GM23338 (cell line): ENCODE measurements at regions not wholly inside any gene's neighbourhood (a gene's known extent, or its start where the extent isn't known, plus 50 kb on each side); places are given as distances from the start of the nearest gene placed in this dataset.

ENCODE experiments used
- ATAC-seq: fragments of 200-7000 bp; cut with Tn5 transposase; 3 replicates; pipeline ENCODE4 v1.9.1; 2020
- DNase-seq: peaks from one replicate; pipeline ENCODE4 v3.0.0-alpha.2; 2015; ENCODE audit warnings: low spot score
- H2AFZ ChIP-seq: fragments of 200-600 bp; sonication (generic); 2 replicates; pipeline ENCODE4 v1.8.0; 2016; ENCODE audit warnings: antibody characterized with exemption, mild to moderate bottlenecking, moderate library complexity
- H3F3A ChIP-seq: fragments of 200-600 bp; sonication (generic); replicated peaks from 2 replicates; pipeline ENCODE4 v1.8.0; 2017; ENCODE audit warnings: antibody characterized with exemption, mixed run types, low read depth
- H3K27ac ChIP-seq: fragments of 200-600 bp; sonication (generic); 2 replicates; pipeline ENCODE4 v1.6.1; 2016; ENCODE audit warnings: low read depth
- H3K27me3 ChIP-seq: fragments of 200-600 bp; sonication (generic); 2 replicates; pipeline ENCODE4 v1.8.0; 2016; ENCODE audit warnings: mild to moderate bottlenecking, mixed run types, moderate library complexity; ENCODE audit not compliant: insufficient read depth
- H3K36me3 ChIP-seq: fragments of 200-600 bp; sonication (generic); 2 replicates; pipeline ENCODE4 v1.8.0; 2016; ENCODE audit warnings: mild to moderate bottlenecking; ENCODE audit not compliant: insufficient read depth
- H3K4me1 ChIP-seq: fragments of 200-600 bp; sonication (generic); 2 replicates; pipeline ENCODE4 v1.8.0; 2016; ENCODE audit warnings: mild to moderate bottlenecking, moderate library complexity; ENCODE audit not compliant: insufficient read depth
- H3K4me2 ChIP-seq: fragments of 200-600 bp; sonication (generic); 2 replicates; pipeline ENCODE4 v1.7.1; 2017; ENCODE audit warnings: mixed run types
- H3K4me3 ChIP-seq: fragments of 200-600 bp; sonication (generic); 2 replicates; pipeline ENCODE4 v1.6.1; 2016; ENCODE audit warnings: mixed run types
- H3K79me2 ChIP-seq: fragments of 200-600 bp; sonication (generic); replicated peaks from 2 replicates; pipeline ENCODE4 v1.8.0; 2017; ENCODE audit warnings: mild to moderate bottlenecking; ENCODE audit not compliant: insufficient read depth
- H3K9me2 ChIP-seq: fragments of 200-600 bp; sonication (generic); 2 replicates; pipeline ENCODE4 v1.8.0; 2017; ENCODE audit not compliant: insufficient read depth
- H4K20me1 ChIP-seq: fragments of 200-600 bp; sonication (generic); replicated peaks from 2 replicates; pipeline ENCODE4 v1.8.0; 2017; ENCODE audit warnings: mild to moderate bottlenecking; ENCODE audit not compliant: insufficient read depth
- H3K27ac Mint-ChIP-seq: 2 replicates; pipeline ENCODE4 v1.8.0; 2020; ENCODE audit warnings: inconsistent platforms, mild to moderate bottlenecking, moderate library complexity, mixed read lengths
- H3K27me3 Mint-ChIP-seq: 3 replicates; pipeline ENCODE4 v1.8.0; 2022; ENCODE audit warnings: low read depth, mild to moderate bottlenecking, moderate library complexity, mixed read lengths, inconsistent platforms; ENCODE audit not compliant: insufficient read depth, poor library complexity
- H3K36me3 Mint-ChIP-seq: 3 replicates; pipeline ENCODE4 v1.8.0; 2021; ENCODE audit warnings: low read depth, mild to moderate bottlenecking, inconsistent platforms, moderate library complexity, mixed read lengths
- H3K4me1 Mint-ChIP-seq: 3 replicates; pipeline ENCODE4 v1.8.0; 2020; ENCODE audit warnings: mild to moderate bottlenecking, inconsistent platforms, mixed read lengths
- H3K4me3 Mint-ChIP-seq: 3 replicates; pipeline ENCODE4 v1.8.0; 2021; ENCODE audit warnings: moderate library complexity, mild to moderate bottlenecking, inconsistent platforms, mixed read lengths
- H3K9me3 Mint-ChIP-seq: 3 replicates; pipeline ENCODE4 v1.8.0; 2020; ENCODE audit warnings: moderate library complexity, mild to moderate bottlenecking, inconsistent platforms, mixed read lengths
- CREB1 ChIP-seq: fragments of 250-450 bp; sonication (Bioruptor Pico); IDR thresholded peaks from 2 replicates; pipeline ENCODE4 v1.5.0; 2020; ENCODE audit warnings: low read depth, mild to moderate bottlenecking, moderate library complexity
- EZH2 ChIP-seq: fragments of 200-600 bp; sonication (generic); IDR thresholded peaks from one replicate; pipeline ENCODE4 v1.8.0; 2017; ENCODE audit warnings: antibody characterized with exemption, mild to moderate bottlenecking, low read depth; ENCODE audit not compliant: unreplicated experiment
- EZH2phosphoT487 ChIP-seq: fragments of 200-600 bp; sonication (generic); IDR thresholded peaks from one replicate; pipeline ENCODE4 v1.8.1; 2018; ENCODE audit warnings: antibody characterized with exemption; ENCODE audit not compliant: unreplicated experiment
- JUNB ChIP-seq: IDR thresholded peaks from one replicate; pipeline ENCODE4 v1.6.1; 2016; ENCODE audit warnings: antibody characterized with exemption; ENCODE audit not compliant: unreplicated experiment
- NANOG ChIP-seq: IDR thresholded peaks from 2 replicates; pipeline ENCODE4 v1.6.1; 2016; ENCODE audit warnings: antibody characterized with exemption, borderline replicate concordance
- POLR2AphosphoS5 ChIP-seq: IDR thresholded peaks from 2 replicates; pipeline ENCODE4 v1.6.1; 2016; ENCODE audit warnings: antibody characterized with exemption, low read depth
- STAT1 ChIP-seq: IDR thresholded peaks from one replicate; pipeline ENCODE4 v1.6.1; 2016; ENCODE audit warnings: antibody characterized with exemption; ENCODE audit not compliant: unreplicated experiment
- ZNF114 ChIP-seq: fragments of 250-450 bp; sonication (Bioruptor Pico); IDR thresholded peaks from 2 replicates; pipeline ENCODE4 v1.5.0; 2020; ENCODE audit warnings: mild to moderate bottlenecking, moderate library complexity
- ZNF331 ChIP-seq: fragments of 250-450 bp; sonication (Bioruptor Pico); IDR thresholded peaks from 2 replicates; pipeline ENCODE4 v1.5.0; 2020; ENCODE audit warnings: low read depth, mild to moderate bottlenecking, moderate library complexity
- TF ChIP-seq, protein P1 (sequence below): IDR thresholded peaks from one replicate; pipeline ENCODE4 v1.6.1; 2018; ENCODE audit warnings: antibody characterized with exemption; ENCODE audit not compliant: unreplicated experiment
- TF ChIP-seq, protein P2 (sequence below): fragments of 250-450 bp; sonication (Bioruptor Pico); IDR thresholded peaks from 2 replicates; pipeline ENCODE4 v1.5.0; 2020; ENCODE audit warnings: mild to moderate bottlenecking, moderate library complexity
- TF ChIP-seq, protein P3 (sequence below), 2 experiments: fragments of 200-600 bp in 1 of 2; sonication (generic) in 1 of 2; conservative IDR thresholded peaks; 2 replicates each; pipeline versions ENCODE4 v1.5.1 to v1.6.1; 2016 to 2017; ENCODE audit warnings: antibody characterized with exemption in 2 of 2, low read depth in 2 of 2, mild to moderate bottlenecking in 2 of 2, moderate library complexity in 1 of 2
- TF ChIP-seq, protein P4 (sequence below): IDR thresholded peaks from 2 replicates; pipeline ENCODE4 v1.6.1; 2016; ENCODE audit warnings: antibody characterized with exemption

DNA sequence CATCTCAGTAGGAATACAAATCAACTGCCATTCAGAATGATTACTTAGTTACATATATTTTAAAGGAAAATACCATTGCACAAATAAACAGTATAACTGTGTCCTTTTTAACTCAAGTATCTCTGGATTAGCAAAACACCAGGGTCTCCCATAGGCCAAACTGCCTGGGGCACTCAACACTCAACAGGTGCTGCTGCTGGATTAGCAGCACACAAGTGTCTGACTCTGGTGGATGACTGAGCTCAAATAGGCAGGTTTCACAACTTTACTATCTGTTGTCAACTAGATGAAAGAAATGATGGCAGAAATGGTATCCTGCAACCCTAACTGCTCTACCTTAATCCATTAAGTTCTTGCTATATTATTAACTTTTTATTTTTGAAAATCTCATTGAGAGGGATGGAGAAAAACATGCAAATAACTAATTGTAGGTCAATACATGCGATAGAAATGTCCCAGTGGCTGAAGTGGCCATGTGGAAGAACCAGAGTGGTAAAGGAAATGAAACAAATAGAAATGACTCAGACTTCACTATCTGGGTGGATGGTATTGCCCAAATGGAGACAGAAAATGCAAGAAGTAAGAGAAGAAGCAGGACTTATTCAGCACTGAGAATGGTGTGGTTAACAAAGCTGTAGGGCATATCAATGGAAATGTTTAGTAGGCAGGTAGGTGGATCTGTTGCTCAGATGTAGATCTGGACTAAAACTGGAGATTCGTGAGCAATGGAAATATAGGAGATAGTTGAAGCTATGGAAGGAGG lies 90.8 kb upstream of the CCDC190 start:
- H3K36me3 ChIP-seq, result no peaks in the 10 kb centered on the region
- no peak overlapping the region for H2AFZ ChIP-seq
- H3K4me2 ChIP-seq, result no peak overlapping the region
- TF ChIP-seq CREB1 (CRISPR knock-in tag) (no peak), JUNB (no peak), ZNF114 (CRISPR knock-in tag) (no peak), EZH2phosphoT487 (no peak), EZH2 (no peak), ZNF331 (CRISPR knock-in tag) (no peak), POLR2AphosphoS5 (no peak), STAT1 (no peak), NANOG (no peak)
- TF ChIP-seq, protein P1, sequence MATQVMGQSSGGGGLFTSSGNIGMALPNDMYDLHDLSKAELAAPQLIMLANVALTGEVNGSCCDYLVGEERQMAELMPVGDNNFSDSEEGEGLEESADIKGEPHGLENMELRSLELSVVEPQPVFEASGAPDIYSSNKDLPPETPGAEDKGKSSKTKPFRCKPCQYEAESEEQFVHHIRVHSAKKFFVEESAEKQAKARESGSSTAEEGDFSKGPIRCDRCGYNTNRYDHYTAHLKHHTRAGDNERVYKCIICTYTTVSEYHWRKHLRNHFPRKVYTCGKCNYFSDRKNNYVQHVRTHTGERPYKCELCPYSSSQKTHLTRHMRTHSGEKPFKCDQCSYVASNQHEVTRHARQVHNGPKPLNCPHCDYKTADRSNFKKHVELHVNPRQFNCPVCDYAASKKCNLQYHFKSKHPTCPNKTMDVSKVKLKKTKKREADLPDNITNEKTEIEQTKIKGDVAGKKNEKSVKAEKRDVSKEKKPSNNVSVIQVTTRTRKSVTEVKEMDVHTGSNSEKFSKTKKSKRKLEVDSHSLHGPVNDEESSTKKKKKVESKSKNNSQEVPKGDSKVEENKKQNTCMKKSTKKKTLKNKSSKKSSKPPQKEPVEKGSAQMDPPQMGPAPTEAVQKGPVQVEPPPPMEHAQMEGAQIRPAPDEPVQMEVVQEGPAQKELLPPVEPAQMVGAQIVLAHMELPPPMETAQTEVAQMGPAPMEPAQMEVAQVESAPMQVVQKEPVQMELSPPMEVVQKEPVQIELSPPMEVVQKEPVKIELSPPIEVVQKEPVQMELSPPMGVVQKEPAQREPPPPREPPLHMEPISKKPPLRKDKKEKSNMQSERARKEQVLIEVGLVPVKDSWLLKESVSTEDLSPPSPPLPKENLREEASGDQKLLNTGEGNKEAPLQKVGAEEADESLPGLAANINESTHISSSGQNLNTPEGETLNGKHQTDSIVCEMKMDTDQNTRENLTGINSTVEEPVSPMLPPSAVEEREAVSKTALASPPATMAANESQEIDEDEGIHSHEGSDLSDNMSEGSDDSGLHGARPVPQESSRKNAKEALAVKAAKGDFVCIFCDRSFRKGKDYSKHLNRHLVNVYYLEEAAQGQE, result no peak
- TF ChIP-seq, protein P2, sequence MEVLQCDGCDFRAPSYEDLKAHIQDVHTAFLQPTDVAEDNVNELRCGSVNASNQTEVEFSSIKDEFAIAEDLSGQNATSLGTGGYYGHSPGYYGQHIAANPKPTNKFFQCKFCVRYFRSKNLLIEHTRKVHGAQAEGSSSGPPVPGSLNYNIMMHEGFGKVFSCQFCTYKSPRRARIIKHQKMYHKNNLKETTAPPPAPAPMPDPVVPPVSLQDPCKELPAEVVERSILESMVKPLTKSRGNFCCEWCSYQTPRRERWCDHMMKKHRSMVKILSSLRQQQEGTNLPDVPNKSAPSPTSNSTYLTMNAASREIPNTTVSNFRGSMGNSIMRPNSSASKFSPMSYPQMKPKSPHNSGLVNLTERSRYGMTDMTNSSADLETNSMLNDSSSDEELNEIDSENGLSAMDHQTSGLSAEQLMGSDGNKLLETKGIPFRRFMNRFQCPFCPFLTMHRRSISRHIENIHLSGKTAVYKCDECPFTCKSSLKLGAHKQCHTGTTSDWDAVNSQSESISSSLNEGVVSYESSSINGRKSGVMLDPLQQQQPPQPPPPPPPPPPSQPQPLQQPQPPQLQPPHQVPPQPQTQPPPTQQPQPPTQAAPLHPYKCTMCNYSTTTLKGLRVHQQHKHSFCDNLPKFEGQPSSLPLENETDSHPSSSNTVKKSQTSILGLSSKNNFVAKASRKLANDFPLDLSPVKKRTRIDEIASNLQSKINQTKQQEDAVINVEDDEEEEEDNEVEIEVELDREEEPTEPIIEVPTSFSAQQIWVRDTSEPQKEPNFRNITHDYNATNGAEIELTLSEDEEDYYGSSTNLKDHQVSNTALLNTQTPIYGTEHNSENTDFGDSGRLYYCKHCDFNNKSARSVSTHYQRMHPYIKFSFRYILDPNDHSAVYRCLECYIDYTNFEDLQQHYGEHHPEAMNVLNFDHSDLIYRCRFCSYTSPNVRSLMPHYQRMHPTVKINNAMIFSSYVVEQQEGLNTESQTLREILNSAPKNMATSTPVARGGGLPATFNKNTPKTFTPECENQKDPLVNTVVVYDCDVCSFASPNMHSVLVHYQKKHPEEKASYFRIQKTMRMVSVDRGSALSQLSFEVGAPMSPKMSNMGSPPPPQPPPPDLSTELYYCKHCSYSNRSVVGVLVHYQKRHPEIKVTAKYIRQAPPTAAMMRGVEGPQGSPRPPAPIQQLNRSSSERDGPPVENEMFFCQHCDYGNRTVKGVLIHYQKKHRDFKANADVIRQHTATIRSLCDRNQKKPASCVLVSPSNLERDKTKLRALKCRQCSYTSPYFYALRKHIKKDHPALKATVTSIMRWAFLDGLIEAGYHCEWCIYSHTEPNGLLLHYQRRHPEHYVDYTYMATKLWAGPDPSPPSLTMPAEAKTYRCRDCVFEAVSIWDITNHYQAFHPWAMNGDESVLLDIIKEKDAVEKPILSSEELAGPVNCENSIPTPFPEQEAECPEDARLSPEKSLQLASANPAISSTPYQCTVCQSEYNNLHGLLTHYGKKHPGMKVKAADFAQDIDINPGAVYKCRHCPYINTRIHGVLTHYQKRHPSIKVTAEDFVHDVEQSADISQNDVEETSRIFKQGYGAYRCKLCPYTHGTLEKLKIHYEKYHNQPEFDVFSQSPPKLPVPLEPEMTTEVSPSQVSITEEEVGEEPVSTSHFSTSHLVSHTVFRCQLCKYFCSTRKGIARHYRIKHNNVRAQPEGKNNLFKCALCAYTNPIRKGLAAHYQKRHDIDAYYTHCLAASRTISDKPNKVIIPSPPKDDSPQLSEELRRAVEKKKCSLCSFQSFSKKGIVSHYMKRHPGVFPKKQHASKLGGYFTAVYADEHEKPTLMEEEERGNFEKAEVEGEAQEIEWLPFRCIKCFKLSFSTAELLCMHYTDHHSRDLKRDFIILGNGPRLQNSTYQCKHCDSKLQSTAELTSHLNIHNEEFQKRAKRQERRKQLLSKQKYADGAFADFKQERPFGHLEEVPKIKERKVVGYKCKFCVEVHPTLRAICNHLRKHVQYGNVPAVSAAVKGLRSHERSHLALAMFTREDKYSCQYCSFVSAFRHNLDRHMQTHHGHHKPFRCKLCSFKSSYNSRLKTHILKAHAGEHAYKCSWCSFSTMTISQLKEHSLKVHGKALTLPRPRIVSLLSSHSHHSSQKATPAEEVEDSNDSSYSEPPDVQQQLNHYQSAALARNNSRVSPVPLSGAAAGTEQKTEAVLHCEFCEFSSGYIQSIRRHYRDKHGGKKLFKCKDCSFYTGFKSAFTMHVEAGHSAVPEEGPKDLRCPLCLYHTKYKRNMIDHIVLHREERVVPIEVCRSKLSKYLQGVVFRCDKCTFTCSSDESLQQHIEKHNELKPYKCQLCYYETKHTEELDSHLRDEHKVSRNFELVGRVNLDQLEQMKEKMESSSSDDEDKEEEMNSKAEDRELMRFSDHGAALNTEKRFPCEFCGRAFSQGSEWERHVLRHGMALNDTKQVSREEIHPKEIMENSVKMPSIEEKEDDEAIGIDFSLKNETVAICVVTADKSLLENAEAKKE (CRISPR knock-in tag), result no peak
- TF ChIP-seq, protein P3, sequence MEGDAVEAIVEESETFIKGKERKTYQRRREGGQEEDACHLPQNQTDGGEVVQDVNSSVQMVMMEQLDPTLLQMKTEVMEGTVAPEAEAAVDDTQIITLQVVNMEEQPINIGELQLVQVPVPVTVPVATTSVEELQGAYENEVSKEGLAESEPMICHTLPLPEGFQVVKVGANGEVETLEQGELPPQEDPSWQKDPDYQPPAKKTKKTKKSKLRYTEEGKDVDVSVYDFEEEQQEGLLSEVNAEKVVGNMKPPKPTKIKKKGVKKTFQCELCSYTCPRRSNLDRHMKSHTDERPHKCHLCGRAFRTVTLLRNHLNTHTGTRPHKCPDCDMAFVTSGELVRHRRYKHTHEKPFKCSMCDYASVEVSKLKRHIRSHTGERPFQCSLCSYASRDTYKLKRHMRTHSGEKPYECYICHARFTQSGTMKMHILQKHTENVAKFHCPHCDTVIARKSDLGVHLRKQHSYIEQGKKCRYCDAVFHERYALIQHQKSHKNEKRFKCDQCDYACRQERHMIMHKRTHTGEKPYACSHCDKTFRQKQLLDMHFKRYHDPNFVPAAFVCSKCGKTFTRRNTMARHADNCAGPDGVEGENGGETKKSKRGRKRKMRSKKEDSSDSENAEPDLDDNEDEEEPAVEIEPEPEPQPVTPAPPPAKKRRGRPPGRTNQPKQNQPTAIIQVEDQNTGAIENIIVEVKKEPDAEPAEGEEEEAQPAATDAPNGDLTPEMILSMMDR (conservative IDR thresholded peaks at IDR 0.05; ENCODE audit: low read depth in 2 of 2), result no peak
- TF ChIP-seq, protein P4, sequence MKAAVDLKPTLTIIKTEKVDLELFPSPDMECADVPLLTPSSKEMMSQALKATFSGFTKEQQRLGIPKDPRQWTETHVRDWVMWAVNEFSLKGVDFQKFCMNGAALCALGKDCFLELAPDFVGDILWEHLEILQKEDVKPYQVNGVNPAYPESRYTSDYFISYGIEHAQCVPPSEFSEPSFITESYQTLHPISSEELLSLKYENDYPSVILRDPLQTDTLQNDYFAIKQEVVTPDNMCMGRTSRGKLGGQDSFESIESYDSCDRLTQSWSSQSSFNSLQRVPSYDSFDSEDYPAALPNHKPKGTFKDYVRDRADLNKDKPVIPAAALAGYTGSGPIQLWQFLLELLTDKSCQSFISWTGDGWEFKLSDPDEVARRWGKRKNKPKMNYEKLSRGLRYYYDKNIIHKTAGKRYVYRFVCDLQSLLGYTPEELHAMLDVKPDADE, result no peak
- H3K9me2 ChIP-seq, result no peaks in the 10 kb centered on the region
- Mint-ChIP-seq H3K36me3 (no peaks in the 10 kb centered on the region), H3K9me3 (no peaks in the 10 kb centered on the region), H3K27ac (no peak overlapping the region), H3K4me1 (no peaks in the 10 kb centered on the region), H3K27me3 (no peaks in the 10 kb centered on the region), H3K4me3 (no peak overlapping the region)
- H4K20me1 ChIP-seq, result no peaks in the 10 kb centered on the region
- H3K27ac ChIP-seq, result no peak overlapping the region
- no peaks in the 10 kb centered on the region for H3K27me3 ChIP-seq
- H3K4me1 ChIP-seq, result peaks cover 6% of the 10 kb centered on the region; the same call in 1 of the 2 replicates
- H3K79me2 ChIP-seq, result no peaks in the 10 kb centered on the region
- no peaks in the 10 kb centered on the region for H3F3A ChIP-seq
- no peak for ATAC-seq
- no peak for DNase-seq
- no peak overlapping the region for H3K4me3 ChIP-seq
